ENCODE measurements at regions not wholly inside any gene's neighbourhood (a gene's known extent, or its start where the extent isn't known, plus 50 kb on each side); places are given as distances from the start of the nearest gene placed in this dataset.

DNA sequence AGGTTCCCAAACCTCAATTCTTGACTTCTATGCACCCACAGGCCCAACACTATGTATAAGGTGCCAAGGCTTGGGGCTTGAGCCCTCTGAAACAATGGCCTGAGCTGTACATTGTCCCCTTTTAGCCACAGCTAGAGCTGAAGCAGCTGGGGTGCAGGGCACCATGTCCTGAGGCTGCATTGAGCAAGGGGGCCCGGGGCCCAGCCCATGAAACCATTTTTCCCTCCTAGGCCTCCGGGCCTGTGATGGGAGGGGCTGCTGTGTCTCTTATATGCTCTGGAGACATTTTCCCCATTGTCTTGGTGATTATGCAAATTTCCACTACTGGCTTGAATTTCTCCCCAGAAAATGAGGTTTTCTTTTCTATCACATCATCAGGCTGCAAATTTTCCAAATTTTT, 155.5 kb downstream of the FASLG start:
- Mint-ChIP-seq H3K27ac (no peak overlapping the region), H3K36me3 (ENCODE audit: low read depth) (no peaks in the 10 kb centered on the region), H3K4me1 (peaks cover 52% of the 10 kb centered on the region), H3K27me3 (no peaks in the 10 kb centered on the region), H3K9me3 (no peaks in the 10 kb centered on the region), H3K4me3 (no peak overlapping the region)
- CTCF ChIA-PET: no interaction called here
- TF ChIP-seq, protein P1, sequence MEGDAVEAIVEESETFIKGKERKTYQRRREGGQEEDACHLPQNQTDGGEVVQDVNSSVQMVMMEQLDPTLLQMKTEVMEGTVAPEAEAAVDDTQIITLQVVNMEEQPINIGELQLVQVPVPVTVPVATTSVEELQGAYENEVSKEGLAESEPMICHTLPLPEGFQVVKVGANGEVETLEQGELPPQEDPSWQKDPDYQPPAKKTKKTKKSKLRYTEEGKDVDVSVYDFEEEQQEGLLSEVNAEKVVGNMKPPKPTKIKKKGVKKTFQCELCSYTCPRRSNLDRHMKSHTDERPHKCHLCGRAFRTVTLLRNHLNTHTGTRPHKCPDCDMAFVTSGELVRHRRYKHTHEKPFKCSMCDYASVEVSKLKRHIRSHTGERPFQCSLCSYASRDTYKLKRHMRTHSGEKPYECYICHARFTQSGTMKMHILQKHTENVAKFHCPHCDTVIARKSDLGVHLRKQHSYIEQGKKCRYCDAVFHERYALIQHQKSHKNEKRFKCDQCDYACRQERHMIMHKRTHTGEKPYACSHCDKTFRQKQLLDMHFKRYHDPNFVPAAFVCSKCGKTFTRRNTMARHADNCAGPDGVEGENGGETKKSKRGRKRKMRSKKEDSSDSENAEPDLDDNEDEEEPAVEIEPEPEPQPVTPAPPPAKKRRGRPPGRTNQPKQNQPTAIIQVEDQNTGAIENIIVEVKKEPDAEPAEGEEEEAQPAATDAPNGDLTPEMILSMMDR (IDR thresholded peaks at IDR 0.05): no peak
- intact Hi-C loops (cut with micrococcal nuclease): no loop called here
- no peak for DNase-seq
- POLR2A ChIA-PET: no interaction called here
- no peak for ATAC-seq (ENCODE audit: low read depth)

DNA sequence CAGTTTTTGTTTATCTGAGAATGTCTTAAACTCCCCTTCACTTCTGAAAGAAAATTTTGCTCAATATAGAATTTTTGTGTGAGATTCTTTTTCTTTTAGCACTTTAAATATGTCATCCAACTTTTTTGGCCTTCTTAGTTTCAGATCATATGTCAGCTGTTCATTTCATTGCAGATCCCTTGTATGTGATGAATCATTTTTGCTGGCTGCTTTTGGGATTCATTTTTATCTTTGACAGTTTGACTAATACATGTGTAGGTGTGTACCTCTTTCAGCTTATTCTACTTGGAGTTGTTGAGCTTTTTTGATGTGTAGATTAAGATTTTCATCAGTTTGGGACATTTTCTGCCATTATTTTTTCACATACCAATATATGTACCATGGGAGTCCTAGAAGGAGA, 156.8 kb downstream of the FASLG start:
- no peak for DNase-seq
- Mint-ChIP-seq H3K36me3 (ENCODE audit: low read depth) (no peaks in the 10 kb centered on the region), H3K9me3 (no peaks in the 10 kb centered on the region), H3K27ac (no peak overlapping the region), H3K27me3 (no peaks in the 10 kb centered on the region), H3K4me1 (peaks cover 51% of the 10 kb centered on the region), H3K4me3 (no peak overlapping the region)
- intact Hi-C loops (cut with micrococcal nuclease): loop anchor here (5.0 kb wide), 4 partner anchors 423 to 1442 kb away; partner anchors contain the start of gene METTL13
- TF ChIP-seq, protein P1 (IDR thresholded peaks at IDR 0.05): no peak
- ATAC-seq (ENCODE audit: low read depth): no peak
- POLR2A ChIA-PET: interaction anchor here (0.6 kb wide), 1 partner anchor 602 kb away, joined by 4 read pairs; no protein-coding TSS in a partner anchor
- CTCF ChIA-PET: interaction anchor here (0.7 to 1.7 kb wide), 3 partner anchors 71 to 387 kb away, joined by 3 to 6 read pairs (median 3); no protein-coding TSS in a partner anchor

DNA sequence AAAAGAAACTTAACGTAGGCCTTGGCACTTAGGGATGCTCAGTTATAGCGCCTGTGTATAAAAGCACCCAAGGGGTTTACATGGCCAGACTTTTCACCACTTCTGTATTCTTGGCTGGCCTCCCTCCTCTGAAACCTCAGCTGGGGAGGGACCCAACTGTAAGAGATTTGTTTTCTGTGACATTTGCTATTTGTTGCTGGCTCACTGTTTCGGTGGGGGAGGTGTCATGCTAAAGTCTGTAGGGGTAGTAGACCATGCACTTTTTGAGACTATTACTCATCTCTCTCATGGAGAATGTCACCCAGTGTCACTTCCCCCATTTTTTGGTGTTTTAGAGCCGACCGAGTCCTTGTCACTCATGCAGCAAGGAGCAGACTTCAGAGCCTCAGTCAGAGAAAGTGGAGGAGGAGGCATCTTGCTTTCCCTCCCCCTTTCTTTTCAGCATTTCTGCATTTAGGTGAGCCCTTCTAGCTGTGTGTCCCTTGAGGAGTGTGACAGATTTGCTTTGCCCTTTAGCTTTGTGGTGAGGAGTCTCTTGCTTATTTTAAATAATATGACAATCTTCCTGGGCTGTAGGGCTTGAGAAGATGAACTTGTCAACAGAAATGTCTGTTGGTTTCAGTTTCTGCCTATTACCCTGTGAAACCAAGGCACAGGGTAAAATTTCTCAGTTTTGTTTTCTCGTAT, 160.1 kb downstream of the FASLG start:
- ATAC-seq (ENCODE audit: low read depth): peak; percentile 84

DNA sequence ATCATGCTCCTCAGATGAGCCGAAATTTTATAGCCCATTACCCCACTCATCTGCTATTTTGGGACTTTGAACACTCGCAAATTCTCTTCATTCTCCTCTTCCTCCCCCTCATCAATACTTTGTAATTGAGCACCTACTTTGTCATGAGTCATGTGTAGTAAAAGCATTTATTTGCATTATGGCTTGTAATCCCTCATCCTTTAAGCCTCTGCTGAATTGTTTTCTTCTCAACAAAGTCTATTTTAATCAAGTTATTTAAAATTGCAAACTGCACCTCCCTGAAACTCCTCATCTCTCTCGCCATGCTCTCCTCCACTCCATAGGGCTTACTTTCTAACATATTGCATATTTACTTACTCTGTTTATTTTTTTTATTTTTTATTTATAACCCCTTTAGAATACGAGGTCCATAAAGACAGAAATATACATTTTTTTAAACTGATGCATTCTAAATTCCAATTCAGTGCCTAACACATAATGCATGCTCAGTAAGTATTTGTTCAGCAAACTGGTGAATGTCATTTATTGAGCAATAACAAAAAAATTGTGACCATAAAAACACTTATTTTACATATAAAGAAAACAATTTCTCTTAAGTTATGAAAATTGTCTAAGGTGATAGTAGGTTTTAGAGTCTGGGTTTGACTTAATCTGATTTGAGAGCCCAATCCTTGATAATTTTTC, 161.7 kb downstream of the FASLG start:
- intact Hi-C loops (cut with micrococcal nuclease): no loop called here
- POLR2A ChIA-PET: interaction anchor here (3.2 to 3.8 kb wide), 2 partner anchors 594 to 598 kb away, joined by 38 to 48 read pairs; no protein-coding TSS in a partner anchor
- CTCF ChIA-PET: interaction anchor here (2.9 to 4.4 kb wide), 2 partner anchors 42 to 382 kb away, joined by 20 to 27 read pairs; no protein-coding TSS in a partner anchor
- DNase-seq: no peak
- peaks cover 47% of the 10 kb centered on the region for H3K4me1 Mint-ChIP-seq
- no peaks in the 10 kb centered on the region for H3K27me3 Mint-ChIP-seq
- ATAC-seq (ENCODE audit: low read depth): no peak
- no peak overlapping the region for H3K4me3 Mint-ChIP-seq
- no peaks in the 10 kb centered on the region for H3K36me3 Mint-ChIP-seq (ENCODE audit: low read depth)
- peak overlapping the region; percentile 96 for H3K27ac Mint-ChIP-seq
- no peaks in the 10 kb centered on the region for H3K9me3 Mint-ChIP-seq
- TF ChIP-seq, protein P1 (IDR thresholded peaks at IDR 0.05): no peak

More for the DNA sequence above, 160.1 kb downstream of the FASLG start:
- Mint-ChIP-seq H3K27ac (peak overlapping the region; percentile 96), H3K36me3 (ENCODE audit: low read depth) (no peaks in the 10 kb centered on the region), H3K27me3 (no peaks in the 10 kb centered on the region), H3K9me3 (no peaks in the 10 kb centered on the region), H3K4me3 (peak overlapping the region; percentile 77), H3K4me1 (peaks cover 47% of the 10 kb centered on the region)
- peak; percentile 45 for DNase-seq
- TF ChIP-seq, protein P1 (IDR thresholded peaks at IDR 0.05): no peak
- ChIA-PET POLR2A (interaction anchor here (0.6 to 3.8 kb wide), 34 partner anchors 26 to 1365 kb away, joined by 3 to 48 read pairs (median 5); partner anchors contain the start of genes GAS5, PRDX6, RC3H1 and SUCO), CTCF (interaction anchor here (0.6 to 4.4 kb wide), 11 partner anchors 24 to 611 kb away, joined by 3 to 33 read pairs (median 4); no protein-coding TSS in a partner anchor)
- intact Hi-C loops (cut with micrococcal nuclease): loop anchor here (1.0 to 5.0 kb wide), 22 partner anchors 41 to 1438 kb away; partner anchors contain the start of genes CENPL, DARS2, KLHL20 and METTL13

All from activated B cell treated with CpG ODN at 0.5 μM for 24 hours (primary cell).